ENCODE measurements at regions not wholly inside any gene's neighbourhood (a gene's known extent, or its start where the extent isn't known, plus 50 kb on each side); places are given as distances from the start of the nearest gene placed in this dataset.

DNA sequence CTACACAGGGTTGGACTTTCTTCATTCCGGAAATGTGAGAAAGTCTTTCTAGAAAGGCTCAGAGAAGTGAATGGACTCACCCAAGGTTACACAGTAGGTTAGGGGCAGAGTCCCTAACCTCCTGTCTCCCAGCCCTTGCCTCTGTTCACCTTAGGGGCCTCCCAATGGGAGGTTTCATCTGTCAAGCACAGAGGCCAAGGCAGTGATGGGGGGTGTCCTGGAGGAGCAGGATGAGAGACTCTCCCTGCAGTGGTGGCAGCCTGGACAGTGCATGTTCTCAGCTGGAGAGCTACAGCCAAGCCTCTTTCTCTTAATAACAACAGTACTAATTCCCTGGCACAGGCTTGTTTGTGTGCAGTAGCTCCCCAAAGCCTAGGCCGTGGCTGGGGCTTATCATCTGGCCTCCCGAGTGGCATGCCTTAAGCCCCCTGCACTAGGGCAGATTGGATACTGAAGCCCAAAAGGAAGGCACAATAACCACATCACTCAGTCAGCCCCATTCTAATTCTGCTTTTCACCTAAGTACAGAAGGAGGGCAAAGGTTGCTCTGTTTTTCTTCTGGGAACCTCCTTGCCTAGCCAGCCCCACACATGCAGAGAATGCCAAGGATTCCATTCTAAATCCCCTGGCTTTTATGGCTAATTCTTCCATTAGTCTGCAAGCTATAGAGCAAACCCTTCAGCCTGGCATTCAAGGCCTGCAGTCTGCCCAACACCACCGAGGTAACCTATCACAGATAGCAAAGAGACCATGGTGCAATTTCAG lies 50.2 kb upstream of the XPA start:
- DNase-seq: no peak

DNA sequence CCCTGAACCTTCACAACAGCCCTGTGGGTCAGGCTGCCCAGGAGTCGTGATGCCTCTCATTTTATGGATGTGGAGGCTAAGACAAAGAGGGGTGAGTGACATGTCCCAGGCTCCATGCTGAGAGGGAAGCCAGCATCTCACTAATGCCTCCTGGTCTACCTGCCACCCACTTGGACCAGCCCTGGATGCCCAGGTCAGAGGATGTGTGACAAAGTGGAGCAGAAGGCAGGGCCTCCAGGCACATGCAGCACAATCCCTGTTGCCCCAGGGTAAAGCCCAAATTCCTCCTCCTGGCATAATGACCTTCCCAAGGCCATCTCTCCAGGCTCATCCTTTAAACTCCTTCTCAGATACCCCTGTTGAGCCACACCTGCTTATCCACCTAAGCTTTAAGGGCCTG lies 51.4 kb upstream of the XPA start:
- DNase-seq: no peak

DNA sequence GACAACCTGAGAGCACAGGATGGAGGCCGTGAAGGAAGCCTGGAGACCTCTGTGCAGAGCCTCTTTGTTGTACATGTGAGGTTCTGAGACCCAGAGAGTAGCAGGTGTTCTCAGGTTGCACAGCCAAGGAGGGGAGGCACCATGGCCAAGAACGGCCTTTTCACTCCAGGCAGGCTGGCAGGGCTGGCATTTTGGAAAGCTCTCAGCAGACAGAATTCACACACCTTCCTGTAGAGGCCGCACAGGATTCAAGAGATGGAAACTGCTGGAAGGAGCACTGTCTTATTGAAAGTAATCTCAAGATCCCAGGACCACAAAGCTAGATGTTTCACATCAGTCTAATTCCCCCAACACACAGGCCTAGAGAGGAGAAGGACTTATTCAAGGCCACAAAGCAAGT lies 52.8 kb upstream of the XPA start:
- DNase-seq: no peak

DNA sequence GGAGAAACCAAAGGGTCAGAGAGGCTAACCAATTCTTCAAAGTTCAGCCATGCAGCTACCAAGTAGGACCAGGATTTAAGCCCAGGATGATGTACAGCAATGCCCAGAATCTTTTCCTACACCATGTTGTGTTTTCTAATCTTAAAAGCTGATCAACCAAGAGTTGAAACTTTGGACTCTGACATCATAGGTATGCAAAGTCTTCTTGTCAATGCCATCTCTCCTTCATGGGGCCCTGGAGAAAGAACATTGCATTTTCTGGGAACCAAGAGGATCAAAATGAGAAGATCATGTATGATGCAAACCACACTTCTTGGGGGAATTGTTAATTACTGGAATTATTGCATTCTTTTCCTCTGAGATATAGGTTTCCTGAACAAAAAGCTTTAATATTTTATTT lies 54.4 kb upstream of the XPA start:
- DNase-seq: no peak

DNA sequence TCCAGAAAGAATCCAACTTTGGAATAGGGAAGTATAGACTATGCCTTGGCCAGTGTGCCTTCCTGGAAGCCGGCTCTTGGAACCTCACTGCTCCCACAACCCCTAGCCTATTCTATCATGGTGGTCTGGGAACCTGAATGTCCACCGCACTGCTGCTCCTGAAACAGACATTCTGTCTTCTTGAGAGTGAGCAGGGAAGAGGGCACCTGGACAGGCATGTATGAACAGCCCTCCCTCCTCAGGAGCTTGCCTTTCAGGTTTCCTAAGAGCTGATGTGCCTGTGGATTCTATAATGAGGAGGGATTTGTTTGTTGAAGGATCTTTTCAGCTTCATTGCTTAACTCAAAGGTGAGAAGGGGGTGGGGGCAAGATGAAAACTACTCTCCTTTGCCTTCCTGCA lies 55.1 kb upstream of the XPA start:
- DNase-seq: no peak

DNA sequence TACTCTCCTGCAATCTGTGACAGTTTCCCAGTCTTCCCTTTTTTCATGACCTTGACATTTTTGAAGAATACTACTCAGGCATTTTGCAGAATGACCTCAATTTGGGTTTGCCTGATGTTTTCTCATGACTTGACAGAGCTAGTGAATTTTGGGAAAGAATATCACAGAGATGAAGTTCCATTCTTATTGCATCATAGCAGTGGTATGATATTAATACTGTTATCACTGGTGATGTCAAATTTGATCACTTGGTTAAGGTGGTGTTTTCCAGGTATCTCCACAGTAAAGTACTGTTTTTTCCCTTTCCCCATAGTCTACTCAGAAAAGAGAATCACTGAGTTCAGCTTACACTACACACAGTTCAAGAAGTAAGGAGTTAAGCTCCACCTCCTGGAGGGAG lies 56.2 kb upstream of the XPA start:
- DNase-seq: no peak

DNA sequence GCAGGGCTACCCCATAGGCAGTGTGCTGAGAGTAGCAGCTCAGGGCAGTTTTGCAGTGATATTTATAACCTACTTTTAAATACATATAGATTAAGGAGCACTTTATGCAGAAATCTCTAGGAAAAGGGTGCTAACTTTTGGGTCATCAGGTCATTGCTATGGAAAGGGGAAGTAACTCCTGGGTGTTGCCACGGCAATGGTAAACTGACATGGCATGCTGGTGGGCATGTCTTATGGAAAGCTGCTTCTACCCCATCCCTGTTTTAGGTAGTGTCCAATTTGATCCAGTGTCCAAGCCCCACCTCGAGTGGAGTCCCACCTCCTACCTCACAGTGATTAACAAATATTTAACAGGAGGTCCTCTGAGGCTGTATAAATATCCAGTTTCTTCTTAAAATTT lies 56.8 kb upstream of the XPA start:
- no peak for DNase-seq

DNA sequence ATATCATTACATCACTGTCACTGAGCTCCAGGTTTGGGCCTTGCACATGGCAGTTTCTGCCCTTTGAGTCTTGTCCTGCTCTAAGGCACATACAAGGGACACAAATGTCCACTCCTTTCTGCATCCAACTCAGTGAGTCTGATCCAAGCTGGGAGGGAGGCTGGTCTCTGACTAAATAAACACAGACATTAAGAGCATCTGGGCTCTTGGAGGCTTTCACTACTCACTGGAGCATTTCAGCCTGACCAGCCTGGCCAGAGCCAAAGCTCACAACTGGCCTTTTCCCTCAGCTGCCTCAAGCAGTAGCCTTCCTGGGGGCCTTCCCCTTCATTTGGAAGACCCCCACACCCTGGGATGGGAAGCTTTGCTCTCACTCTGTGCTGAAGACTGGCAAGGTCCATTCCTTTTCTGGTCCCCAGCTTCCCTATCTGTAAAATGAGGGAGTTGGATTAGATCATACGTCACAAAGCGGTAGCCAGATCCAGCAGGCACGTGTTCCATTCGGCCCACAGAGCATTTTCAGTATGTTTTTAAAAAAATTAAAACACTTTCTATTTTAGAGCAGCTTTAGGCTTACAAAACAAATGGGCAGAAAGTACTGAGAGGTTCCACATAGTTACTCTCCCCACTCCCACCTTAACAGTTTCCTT lies 58.6 kb upstream of the XPA start:
- DNase-seq: no peak

DNA sequence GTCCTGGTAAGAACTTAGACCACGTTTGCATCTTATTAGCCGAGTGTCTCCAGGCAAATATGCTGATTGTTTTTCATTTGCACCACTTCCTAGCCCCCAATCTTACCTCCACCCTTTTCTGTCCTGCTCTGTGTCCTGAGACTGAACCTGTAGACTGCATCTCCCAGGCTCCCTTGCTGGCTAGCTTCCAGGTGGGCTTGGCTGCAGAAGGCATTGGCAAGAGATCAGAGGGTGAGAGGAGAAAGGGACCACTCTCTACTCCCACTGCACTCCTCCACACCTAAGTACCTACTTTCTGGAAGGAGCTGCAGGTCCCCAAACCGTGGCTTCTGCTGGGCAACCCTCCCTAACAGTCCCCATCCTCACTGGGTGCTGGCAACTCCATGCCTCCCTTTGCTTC lies 59.9 kb upstream of the XPA start:
- no peak for DNase-seq

DNA sequence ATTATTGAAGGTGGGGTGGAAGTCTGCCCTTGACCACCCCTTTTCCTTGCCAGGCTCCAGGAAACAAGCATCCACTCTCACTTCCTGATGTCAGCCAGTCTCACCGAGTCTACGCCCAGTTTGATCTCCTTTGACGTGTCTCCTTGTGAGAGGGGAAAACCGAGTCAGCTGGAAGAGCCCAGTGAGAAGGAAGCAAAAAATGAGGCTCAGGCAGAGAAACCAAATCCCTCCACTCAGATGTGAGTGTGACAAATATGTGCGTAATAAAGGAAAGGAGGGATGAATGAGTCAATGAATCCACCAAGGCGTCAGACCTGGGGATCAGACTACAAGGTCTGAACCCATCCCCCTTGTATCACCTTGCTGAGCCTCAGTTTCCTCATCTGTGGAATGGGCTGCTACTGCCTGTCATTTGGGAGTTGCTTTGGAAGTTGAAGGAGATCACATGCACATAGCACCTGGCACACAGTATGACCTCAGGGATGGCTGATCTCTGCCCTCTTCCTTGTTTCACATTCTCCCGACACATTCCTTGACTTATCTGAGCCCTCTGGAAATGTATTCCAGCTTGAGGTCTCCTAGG lies 61.3 kb upstream of the XPA start:
- DNase-seq: no peak

DNA sequence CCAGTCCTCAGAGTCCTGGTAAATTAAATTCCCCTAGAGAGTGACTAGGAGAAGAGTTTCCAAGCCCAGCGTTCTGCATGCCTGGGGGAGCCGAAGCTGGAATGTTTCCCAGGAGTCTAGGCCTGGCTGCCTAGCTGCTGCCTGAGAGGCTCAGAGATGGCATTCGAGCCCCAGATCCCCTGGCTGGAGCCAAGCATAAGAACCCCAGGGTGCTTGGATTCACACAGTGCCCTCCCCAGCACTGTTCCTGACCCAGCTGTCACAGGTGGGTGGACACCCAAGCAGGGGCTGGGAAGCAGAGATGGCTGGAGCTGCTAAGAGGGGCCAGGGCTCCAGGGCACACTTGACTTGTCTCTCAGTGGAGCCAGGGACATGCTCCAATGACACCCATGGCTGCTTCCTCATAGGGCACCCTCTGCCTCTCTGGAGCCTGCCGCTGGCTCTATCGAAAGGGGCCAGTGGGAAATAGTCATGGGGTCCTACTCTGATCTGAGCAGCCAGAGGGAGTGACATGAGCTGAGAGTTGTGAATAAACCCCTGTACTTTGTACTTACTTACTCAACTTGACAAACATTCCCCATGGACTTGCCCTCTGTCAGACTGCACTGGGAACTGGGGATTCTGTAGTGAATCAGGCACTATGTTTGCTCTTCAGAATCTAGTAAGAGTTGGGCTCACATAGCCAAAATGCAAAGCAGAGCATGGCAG lies 62.6 kb upstream of the XPA start:
- DNase-seq: no peak

DNA sequence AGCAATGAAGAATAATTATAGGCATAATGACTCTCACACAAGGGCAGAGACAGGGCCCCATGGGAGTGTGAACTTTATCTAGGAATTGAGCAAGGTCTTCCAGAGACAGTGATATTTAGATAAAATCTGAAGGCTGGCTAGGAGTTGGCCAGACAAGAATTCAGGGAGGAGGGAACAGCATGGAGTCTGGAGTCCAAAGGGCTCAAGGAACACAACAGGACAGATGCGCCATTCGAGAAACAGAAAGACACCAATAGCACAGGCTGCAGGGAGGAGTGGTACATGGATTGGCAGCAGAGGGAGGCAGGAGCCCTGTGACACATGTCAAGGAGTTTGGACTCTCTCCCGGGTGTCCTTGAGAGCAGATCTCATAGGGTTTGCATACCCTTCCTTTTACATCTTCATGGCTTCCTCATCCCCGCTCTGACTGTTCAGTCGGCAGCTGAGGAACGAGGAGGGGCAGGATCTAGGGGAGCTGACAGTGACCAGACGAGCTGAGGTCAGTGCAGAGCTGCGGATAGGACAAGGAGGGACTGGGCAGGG lies 64.0 kb upstream of the XPA start:
- no peak for DNase-seq

DNA sequence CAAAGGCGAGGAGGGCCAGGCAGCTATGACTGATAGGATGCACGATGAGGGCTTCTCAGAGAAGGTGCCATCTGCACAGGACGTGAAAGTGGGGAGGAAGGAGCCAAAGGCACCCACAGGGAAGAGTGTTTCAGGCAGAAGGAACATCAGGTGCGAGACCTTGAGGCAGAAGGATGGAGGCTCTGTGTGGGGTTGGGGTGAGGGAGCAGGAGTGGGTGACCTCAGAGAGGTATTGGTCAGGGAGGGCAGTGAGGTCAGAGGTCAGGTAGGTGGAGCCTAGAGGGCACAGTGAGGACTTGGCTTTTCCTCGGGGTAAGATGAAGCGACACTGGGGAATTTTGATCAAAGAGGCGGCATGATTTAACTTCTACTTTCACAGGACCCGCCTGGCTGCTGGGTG lies 64.7 kb upstream of the XPA start:
- DNase-seq: no peak

DNA sequence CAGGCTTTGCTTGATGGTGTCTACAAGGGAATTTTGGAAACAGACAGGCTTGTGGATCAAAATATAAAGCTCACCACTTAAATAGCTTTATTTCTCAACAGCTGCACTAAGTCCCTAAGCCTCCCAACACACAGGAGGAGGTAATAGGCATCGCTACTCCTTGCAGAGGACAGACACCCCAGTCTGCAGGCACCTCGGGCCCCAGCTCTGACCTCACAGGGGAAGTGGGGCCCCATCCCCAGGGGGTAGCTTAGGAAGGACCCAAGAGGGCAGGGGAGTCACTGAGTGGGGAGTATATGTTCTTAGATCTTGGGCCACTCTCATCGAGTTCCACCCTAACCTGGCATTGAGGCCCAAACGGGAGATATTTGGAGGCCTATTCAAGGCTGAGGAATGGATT lies 66.7 kb upstream of the XPA start:
- no peak for DNase-seq

DNA sequence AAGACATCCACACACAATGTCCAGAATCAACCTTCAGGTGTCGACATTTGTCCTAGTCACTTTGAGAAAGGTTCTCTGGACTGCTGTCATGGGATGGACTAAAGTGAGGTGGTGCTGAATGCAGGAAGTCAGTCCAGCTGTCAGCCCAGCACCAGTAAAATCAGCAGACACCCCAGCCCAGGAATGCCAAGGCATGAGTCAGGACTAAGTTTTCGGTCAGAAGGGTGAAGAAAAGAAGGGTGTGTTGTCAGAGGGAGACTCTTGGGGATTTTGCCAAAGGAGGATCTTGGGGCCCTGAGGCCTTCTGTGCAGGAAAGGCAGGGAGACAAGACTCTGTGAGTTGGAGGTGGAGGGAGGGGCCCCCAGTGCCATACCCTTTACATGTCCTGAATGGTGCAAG lies 69.0 kb upstream of the XPA start:
- no peak for DNase-seq

DNA sequence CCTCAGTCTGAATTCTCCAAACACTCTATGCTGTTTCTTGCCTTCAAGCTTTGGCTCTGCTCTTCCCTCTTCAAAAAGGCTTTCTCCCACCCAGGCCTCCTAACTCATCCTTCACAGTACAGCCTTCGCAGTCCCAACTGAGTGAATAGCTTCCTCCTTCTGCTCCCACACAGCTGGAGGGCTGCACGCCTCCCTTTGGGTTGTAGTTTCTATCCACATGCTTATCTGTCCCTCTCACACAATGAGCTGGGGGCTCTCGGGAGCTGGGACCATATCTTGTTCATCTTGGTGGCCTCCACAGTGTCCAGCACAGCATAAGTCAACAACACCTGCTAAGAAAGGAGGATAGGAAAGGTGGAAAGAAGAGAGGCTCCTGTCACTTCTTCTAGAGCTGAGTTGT lies 69.5 kb upstream of the XPA start:
- no peak for DNase-seq

DNA sequence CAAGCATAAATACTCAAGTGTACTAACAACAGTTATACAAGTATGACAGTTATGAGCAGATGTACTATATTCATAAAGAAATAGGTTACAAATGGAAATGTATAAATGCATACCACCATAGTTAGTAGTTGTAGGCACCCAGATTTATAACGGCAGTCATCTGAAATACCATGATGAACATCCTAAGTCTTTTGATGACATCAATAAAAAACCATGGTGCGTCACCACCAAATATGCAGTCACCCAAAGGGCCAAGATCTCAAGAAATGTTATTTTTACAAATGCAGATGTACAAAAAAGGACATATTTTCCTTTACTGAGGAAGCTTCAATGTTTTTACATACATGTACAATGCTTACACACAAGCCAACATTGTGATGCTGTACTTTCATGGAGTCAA lies 70.8 kb upstream of the XPA start:
- no peak for DNase-seq

DNA sequence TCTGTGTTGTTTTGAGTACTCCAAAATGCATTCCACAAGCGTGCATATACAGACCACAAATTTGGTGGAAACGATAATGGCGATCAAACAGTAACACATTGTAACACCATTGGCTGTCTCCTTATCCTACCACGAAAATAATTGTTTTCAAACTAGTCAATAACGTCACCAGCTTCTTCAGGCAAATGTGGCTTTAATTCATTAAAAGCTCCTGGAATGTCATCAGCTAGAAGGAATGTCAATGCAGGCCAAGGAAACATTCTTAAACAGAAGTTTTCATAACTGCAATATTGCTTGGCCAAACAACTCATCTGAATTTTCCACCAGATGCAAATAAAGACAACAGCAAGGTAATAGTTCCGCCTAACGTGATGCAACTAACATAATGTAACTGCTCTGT lies 71.6 kb upstream of the XPA start:
- no peak for DNase-seq

DNA sequence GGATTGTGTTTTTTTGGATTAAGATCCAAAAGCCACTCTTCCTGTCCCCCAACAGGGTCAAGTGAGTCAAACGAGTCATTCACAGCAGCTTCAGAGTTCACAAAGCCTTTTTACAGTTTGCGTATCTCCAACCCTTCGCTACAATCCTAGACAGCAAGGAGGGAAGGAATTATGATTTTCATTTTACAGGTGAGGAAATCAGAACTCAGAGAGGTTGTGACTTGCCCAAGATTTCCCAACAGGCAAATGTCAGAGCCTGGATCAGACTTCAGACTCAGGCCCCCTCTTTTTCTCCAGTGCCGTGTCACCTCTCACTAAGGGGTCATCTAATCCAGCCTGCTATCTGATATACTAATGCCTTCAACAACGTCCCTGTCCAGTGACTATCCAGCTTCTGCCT lies 72.1 kb upstream of the XPA start:
- DNase-seq: no peak

DNA sequence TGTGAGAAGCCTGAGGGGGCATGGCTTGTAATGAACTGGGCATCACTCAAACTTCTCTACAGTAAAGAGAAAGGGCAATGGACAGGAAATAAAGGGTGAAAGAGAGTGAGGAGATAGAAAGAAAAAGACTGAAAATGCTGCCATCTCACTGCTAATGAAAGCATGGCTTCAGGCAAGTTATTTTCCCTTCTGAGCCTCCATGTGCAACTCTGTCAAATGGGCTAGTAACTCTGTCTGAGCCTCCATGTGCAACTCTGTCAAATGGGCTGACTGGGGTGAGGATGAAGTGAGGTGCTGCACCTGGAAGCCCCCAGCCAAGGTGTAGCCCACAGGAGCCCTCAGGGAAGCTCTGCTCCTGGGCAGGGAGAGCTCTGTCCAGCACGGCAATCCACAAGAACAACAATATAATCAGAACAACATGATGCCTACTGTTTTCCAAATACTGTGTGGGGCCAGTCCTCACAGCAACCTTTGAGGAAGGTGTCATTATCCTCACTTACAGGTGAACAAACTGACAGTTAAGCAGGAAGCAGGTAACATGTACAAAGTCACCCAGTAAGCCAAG lies 73.8 kb upstream of the XPA start:
- no peak for DNase-seq

DNA sequence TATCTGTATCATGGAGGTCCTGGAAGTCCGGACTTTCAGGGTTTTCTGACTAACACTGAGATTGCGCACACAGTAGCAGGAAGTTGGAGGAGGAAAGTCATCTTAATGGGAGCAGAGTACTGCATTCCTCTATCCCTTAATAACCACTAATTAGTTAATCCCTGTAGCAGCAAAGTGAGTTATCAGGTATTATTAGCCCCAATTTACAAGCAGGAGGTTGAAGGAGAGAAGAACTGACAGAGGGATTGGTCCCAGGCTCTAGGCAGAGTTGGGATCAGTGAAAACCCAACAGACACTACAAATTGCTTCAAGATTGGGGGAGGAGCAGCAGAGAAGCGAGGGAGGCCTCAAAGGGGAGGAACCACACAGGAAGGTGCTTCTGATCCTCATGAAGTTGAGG lies 74.5 kb upstream of the XPA start:
- no peak for DNase-seq

DNA sequence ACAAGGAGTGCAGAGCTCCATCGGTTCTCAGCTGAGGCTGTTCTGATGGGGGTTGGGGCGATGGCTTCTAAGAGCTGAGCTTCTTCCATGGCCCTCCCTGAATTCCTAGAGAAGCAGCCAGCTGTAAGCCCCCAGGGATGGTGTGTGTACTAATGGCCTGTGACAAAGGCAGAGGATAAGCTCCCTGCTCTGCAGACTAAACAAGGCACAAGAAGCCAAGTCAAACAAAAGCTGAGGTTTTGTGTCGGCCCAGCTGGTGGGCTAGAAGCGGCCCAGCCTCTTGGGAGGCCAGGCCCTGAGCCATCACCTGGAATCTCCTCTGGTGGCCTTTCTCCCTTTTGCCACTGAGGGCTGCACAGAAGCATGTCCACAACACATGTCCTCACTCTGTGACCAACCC lies 75.0 kb upstream of the XPA start:
- no peak for DNase-seq

DNA sequence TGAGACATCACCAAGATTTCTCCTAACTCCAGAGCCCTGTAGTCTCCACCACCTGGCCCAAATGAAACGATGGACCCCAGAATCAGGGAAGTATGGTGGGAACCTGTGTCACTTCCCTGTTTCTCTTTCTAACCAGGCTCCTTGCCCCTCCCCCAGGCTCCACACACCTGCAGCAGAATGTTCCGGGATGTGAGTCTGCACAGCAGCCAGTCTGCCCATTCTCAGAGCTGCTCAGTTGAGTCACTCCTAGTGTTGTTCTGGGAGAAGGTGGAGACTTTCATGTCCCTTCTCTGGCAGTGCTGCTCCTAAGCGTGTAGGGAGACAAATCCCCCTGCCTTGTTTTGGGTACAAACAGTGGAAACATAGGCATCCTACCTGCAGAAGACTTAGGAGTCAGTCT lies 76.0 kb upstream of the XPA start:
- no peak for DNase-seq

Data from effector CD4-positive, alpha-beta T cell (primary cell).